Head of caudate nucleus (tissue), 42 donors: ENCODE measurements at regions not wholly inside any gene's neighbourhood (a gene's known extent, or its start where the extent isn't known, plus 50 kb on each side); places are given as distances from the start of the nearest gene placed in this dataset.
A peak's percentile ranks its signal among the peaks of the same experiment; 100 is the strongest.

Experiments
- DNase-seq, 42 donors: peaks; one replicate each; pipeline versions ENCODE4 v3.0.0 to v3.0.0-alpha.2; 2020 to 2021; ENCODE audit warnings: mixed read lengths in 7 of 42
- intact Hi-C: fragments of 100-400 bp; cut with DNase I; formaldehyde crosslinking; loops from one replicate; pipeline ENCODE4 v1.15.0; 2022

GRCh38 chr4:155071962-155072361 lies 136.5 kb upstream of the NPY2R start:
- intact Hi-C loops = no loop called here
- no peak for DNase-seq

GRCh38 chr4:155072417-155072816 lies 136.0 kb upstream of the NPY2R start:
- intact Hi-C loops = no loop called here
- no peak for DNase-seq

- DNase-seq = no peak
- intact Hi-C loops = no loop called here
These were observed 134.6 kb upstream of the NPY2R start for GRCh38 chr4:155073852-155074251.

- intact Hi-C loops = no loop called here
- DNase-seq = no peak
These were observed 132.1 kb upstream of the NPY2R start for GRCh38 chr4:155076256-155076785.

- DNase-seq = no peak
- intact Hi-C loops = no loop called here
These were observed 130.8 kb upstream of the NPY2R start for GRCh38 chr4:155077452-155078229.

- intact Hi-C loops = no loop called here
- DNase-seq = peak in 1 of 42 donors; percentile 3
These were observed 128.6 kb upstream of the NPY2R start for GRCh38 chr4:155079871-155080270.

GRCh38 chr4:155081222-155081621 lies 127.2 kb upstream of the NPY2R start:
- intact Hi-C loops = no loop called here
- no peak for DNase-seq

- intact Hi-C loops = loop anchor here (5.0 kb wide), 1 partner anchor 44 kb away; no protein-coding TSS in a partner anchor
- DNase-seq = no peak
These were observed 122.4 kb upstream of the NPY2R start for GRCh38 chr4:155085843-155086530.

- intact Hi-C loops = no loop called here
- no peak for DNase-seq
These were observed 114.1 kb upstream of the NPY2R start for GRCh38 chr4:155094201-155094820.

- DNase-seq = no peak
These were observed 109.2 kb upstream of the NPY2R start for GRCh38 chr4:155099231-155099630.

GRCh38 chr4:155106629-155107028 lies 101.8 kb upstream of the NPY2R start:
- intact Hi-C loops = no loop called here
- no peak for DNase-seq

More at GRCh38 chr4:155099231-155099630, 109.2 kb upstream of the NPY2R start:
- intact Hi-C loops = no loop called here

- intact Hi-C loops = no loop called here
- no peak for DNase-seq
These were observed 101.4 kb upstream of the NPY2R start for GRCh38 chr4:155107059-155107458.

- intact Hi-C loops = no loop called here
These were observed 93.6 kb upstream of the NPY2R start for GRCh38 chr4:155114790-155115189.

GRCh38 chr4:155119006-155119405 lies 89.4 kb upstream of the NPY2R start:
- DNase-seq = no peak
- intact Hi-C loops = no loop called here

More at GRCh38 chr4:155114790-155115189, 93.6 kb upstream of the NPY2R start:
- no peak for DNase-seq

GRCh38 chr4:155120536-155120935 lies 87.9 kb upstream of the NPY2R start:
- intact Hi-C loops = no loop called here
- DNase-seq = no peak

- no peak for DNase-seq
- intact Hi-C loops = no loop called here
These were observed 86.1 kb upstream of the NPY2R start for GRCh38 chr4:155122382-155122781.

- no peak for DNase-seq
These were observed 74.3 kb upstream of the NPY2R start for GRCh38 chr4:155134136-155134535.

GRCh38 chr4:155140889-155141288 lies 67.5 kb upstream of the NPY2R start:
- no peak for DNase-seq
- intact Hi-C loops = no loop called here

More at GRCh38 chr4:155134136-155134535, 74.3 kb upstream of the NPY2R start:
- intact Hi-C loops = no loop called here

GRCh38 chr4:155143512-155143911 lies 64.9 kb upstream of the NPY2R start:
- intact Hi-C loops = no loop called here
- DNase-seq = no peak
